OCI-M1 (cell line): ENCODE measurements at regions not wholly inside any gene's neighbourhood (a gene's known extent, or its start where the extent isn't known, plus 50 kb on each side); places are given as distances from the start of the nearest gene placed in this dataset.
"Not testable (repeated sequence)": the region's sequence is repeated elsewhere in the genome, so short reads cannot be mapped to it uniquely, and the experiment has no call there.

ENCODE experiments used
- DNase-seq: peaks from one replicate; lab custom pipeline; 2025; lab: John Stamatoyannopoulos, UW

DNA sequence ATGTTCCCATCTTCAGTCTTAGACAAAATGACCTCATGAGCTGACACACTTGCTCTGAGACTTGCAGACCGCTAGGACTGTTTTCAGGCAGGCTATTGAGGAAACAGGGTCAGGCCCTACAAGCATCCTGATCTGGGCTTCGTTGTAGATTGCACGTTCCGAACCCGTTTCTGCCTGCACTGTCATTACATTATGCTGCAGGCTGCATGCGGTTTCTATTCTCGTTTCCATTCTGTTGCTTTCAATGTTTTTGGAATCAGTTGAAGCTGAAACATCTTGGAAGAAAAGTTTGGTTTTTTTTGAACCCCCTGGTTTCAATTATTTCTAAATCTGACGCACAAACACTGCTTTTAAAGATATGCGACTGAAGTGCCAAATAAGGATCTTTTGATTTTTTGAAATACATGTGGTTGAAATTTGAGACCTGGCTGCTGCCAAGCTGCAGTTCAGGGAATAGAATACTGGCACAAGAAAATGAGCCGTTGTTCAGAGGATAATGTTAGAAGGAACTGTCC lies 716.1 kb upstream of the INTU start:
- DNase-seq: peak; percentile 76

- DNase-seq: not testable (repeated sequence)
These were observed 710.3 kb upstream of the INTU start for GRCh38 chr4:126922328-126922938.

DNA sequence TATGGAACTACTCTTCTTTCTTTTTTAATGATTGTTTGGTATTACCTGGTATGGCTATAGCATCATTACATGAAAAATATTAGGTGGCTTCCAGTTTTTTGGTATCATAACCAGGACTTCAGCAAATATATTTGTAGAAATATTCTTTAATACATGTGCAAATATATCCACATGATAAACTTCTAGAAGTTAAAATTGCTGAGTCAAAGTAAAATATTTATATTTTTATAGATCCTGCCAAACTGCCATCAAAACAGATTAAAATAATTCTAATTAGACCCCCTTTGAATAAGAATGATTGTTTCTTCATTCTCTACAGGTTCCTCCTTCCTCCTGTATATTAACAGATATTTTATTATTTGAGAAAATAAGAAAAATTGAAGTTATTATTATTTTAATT lies 708.5 kb upstream of the INTU start:
- DNase-seq: no peak

DNA sequence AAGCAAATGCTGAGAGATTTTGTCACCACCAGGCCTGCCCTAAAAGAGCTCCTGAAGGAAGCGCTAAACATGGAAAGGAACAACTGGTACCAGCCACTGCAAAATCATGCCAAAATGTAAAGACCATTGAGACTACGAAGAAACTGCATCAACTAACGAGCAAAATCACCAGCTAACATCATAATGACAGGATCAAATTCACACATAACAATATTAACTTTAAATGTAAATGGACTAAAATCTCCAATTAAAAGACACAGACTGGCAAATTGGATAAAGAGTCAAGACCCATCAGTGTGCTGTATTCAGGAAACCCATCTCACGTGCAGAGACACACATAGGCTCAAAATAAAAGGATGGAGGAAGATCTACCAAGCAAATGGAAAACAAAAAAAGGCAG lies 702.7 kb upstream of the INTU start:
- DNase-seq: not testable (repeated sequence)

DNA sequence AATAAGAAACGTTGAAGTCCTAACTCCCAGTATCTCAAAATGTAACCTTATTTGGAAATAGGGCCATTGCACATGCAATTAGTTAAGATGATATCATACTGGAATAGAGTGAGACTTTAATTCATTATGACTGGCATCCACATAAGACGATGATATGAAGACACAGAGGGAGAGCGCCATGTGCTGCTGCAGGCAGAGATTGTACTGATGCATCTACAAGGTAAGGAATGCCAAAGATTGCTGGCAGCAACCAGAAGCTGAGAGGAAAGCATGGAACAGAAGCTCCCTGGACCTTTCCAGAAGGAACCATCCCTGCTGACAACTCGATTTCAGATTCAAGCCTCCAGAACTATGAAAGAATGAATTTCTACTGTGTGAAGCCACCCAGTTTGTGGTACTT lies 697.0 kb upstream of the INTU start:
- DNase-seq: no peak

- DNase-seq: no peak
These were observed 695.4 kb upstream of the INTU start for GRCh38 chr4:126937342-126937741.

DNA sequence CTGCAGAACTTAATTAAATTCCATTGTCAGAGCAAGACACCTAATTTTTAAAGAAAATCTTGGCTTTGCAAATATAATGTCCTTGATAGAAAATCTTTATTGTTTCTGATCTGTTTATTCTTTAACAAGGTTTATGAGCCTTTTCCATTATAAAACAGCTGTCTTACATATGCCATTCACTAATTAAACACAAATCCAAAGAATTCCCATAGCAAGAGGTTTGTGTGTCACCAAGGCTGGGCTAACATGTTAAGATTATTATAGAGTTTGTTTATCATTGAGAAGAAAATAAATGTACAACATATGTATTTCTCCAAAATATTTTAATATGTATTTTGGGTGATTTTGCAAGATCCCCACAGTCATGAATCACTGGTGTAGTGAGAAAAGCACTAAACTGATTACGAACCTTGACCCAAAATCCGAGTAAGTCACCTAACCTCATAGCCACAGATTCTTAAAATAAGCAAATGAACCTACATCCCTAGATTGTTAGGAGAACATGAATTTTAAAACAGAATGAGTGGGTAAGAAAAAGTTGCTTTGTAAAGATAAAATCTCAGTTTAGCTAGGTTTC lies 694.8 kb upstream of the INTU start:
- DNase-seq: no peak

DNA sequence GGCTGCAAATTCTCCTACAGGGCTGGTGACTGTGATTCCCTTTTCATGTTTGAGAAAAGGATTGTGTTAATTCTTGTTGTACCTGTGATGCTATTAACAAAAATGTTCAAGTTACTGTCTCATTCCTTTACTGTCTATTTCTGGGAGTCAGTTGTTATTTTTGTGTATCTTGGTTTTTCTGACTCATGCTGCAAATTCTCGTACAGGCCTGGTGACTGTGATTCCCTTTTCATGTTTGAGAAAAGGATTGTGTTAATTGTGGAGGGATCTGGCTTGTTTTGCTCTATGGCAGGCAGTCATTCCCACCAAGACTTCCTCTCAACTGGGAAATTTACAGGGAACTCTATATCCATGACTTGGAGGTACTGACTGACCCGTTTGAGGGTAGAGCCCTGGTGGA lies 693.4 kb upstream of the INTU start:
- DNase-seq: no peak

GRCh38 chr4:126947536-126947935 lies 685.2 kb upstream of the INTU start:
- DNase-seq: no peak

- no peak for DNase-seq
These were observed 678.0 kb upstream of the INTU start for GRCh38 chr4:126954537-126955291.

GRCh38 chr4:126955292-126956183 lies 677.2 kb upstream of the INTU start:
- no peak for DNase-seq

DNA sequence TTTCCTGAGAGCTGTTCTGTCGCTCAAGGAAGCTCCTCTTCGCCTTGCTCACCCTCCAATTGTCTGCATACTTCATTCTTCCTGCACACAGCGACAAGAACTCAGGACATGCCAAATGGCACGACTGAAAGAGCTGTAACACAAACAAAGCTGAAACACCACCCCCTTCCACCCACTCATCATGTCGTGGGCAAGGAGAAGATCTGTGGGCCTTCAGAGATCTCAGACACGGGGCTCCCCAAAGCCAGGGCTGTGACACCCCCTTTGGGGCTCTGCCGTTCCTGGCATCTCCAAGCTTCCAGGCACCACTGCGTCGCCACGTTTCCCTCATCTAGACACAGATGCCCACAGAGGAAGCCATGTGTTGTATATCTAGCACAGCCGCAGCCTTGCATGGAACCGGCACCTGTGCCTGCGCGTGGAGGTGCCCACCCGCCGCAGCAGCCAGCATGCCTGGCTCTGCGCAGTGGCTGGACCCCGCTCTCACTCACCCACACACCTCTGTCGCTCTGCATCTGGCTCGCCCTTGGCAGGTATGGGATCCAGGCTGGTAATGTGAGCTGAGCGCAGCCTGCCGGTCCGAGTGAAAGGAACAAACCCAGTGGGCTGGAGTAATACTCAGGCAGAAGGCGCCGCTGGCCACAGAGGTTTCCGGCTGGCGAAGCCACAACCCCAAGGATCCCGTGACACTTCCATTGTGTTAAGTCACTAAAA lies 676.4 kb upstream of the INTU start:
- DNase-seq: no peak

DNA sequence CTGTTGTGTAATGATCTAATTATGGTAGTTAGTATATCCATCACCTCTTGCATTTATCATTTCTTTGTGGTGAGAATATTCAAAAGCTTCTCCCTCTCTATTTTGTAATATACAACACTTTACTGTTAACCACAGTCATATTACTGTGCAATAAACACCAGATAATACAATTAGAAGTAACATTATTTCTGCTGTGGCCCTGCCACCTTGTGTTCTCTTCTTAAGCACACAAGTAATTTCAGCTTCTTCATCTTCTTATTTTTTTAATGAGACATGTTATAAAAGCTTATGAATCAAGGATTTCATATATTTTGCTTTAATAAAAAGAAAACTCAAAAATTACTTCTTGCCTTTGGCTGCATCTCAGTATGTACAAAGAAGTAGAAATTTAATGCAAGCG lies 675.2 kb upstream of the INTU start:
- DNase-seq: peak; percentile 40

DNA sequence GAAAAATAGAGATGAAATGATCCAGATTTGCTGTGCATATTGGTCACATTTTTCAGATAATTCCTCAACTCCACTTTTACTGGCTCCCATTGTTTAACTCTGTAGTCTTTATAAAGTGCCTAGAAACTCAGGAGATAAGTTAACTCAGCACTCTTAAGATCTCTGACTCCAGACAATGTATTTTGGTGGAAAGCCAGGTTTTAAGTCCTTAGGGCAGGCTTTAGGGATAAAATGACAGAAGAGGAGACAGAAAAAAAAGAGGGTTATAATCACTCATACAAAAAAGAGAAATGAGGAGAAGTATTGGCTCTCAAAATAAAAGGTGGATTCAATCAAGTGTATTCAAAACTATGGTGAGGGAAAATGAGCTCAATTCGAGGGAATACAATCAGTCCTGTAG lies 674.8 kb upstream of the INTU start:
- DNase-seq: no peak

- DNase-seq: no peak
These were observed 674.3 kb upstream of the INTU start for GRCh38 chr4:126958482-126958881.

GRCh38 chr4:126959056-126959745 lies 673.6 kb upstream of the INTU start:
- no peak for DNase-seq

- DNase-seq: no peak
These were observed 672.0 kb upstream of the INTU start for GRCh38 chr4:126960760-126961159.

- DNase-seq: no peak
These were observed 671.1 kb upstream of the INTU start for GRCh38 chr4:126961661-126962060.

DNA sequence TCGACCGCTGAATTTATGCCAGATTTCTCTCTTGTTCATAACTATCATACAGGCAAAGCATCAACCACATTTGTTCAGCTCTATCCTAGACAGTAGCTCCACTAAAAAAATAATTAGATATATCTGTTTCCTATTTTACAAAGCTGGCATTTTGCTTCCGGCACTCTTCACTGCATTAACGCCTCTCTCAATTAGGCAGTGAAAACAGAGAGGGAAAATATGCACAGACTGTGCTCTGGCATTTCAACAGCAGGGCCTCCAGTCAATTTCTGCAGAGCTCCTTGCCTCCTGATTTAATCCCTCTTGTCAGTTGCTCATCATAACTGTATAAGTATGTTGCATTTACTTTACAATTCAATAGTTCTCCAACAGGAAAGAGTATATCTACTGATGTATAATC lies 666.9 kb upstream of the INTU start:
- no peak for DNase-seq

- no peak for DNase-seq
These were observed 663.2 kb upstream of the INTU start for GRCh38 chr4:126969360-126970235.
